H9 (cell line): ENCODE measurements at regions not wholly inside any gene's neighbourhood (a gene's known extent, or its start where the extent isn't known, plus 50 kb on each side); places are given as distances from the start of the nearest gene placed in this dataset.

Experiments
- DNase-seq: peaks from one replicate; pipeline ENCODE4 v3.0.0-alpha.2; 2017
- H2AFZ ChIP-seq: one replicate; pipeline ENCODE4 v1.6.1; 2013; ENCODE audit warnings: mild to moderate bottlenecking, low read length, control low read depth, moderate library complexity
- H2AK5ac ChIP-seq: 2 replicates; pipeline ENCODE4 v1.6.1; 2013; ENCODE audit warnings: low read length, control low read depth, mixed read lengths; ENCODE audit not compliant: insufficient read length
- H2BK120ac ChIP-seq: one replicate; pipeline ENCODE4 v1.6.1; 2013; ENCODE audit warnings: low read depth, mild to moderate bottlenecking, low read length, control low read depth, inconsistent platforms; ENCODE audit not compliant: poor library complexity, severe bottlenecking
- H2BK12ac ChIP-seq: 2 replicates; pipeline ENCODE4 v1.6.1; 2013; ENCODE audit warnings: low read length, control low read depth, mixed read lengths, low read depth; ENCODE audit not compliant: insufficient read length
- H2BK15ac ChIP-seq: 2 replicates; pipeline ENCODE4 v1.6.1; 2013; ENCODE audit warnings: low read depth, low read length, control low read depth
- H2BK20ac ChIP-seq: one replicate; pipeline ENCODE4 v1.6.1; 2013; ENCODE audit warnings: low read depth, mild to moderate bottlenecking, low read length, control low read depth, inconsistent platforms; ENCODE audit not compliant: poor library complexity, severe bottlenecking
- H2BK5ac ChIP-seq: 2 replicates; pipeline ENCODE4 v1.6.1; 2013; ENCODE audit warnings: low read length, control low read depth, mixed read lengths; ENCODE audit not compliant: insufficient read length
- H3K14ac ChIP-seq: 2 replicates; pipeline ENCODE4 v1.6.1; 2013; ENCODE audit warnings: low read length, control low read depth; ENCODE audit not compliant: insufficient read depth
- H3K18ac ChIP-seq: 2 replicates; pipeline ENCODE4 v1.6.1; 2013; ENCODE audit warnings: low read depth, mild to moderate bottlenecking, mixed read lengths, low read length, control low read depth; ENCODE audit not compliant: insufficient read length
- H3K23ac ChIP-seq: 2 replicates; pipeline ENCODE4 v1.6.1; 2013; ENCODE audit warnings: low read length, control low read depth, mixed read lengths, low read depth; ENCODE audit not compliant: insufficient read length
- H3K23me2 ChIP-seq: 2 replicates; pipeline ENCODE4 v1.6.1; 2013; ENCODE audit warnings: low read depth, mild to moderate bottlenecking, mixed read lengths, low read length, control low read depth; ENCODE audit not compliant: insufficient read length, poor library complexity, severe bottlenecking
- H3K27ac ChIP-seq: 2 replicates; pipeline ENCODE4 v1.5.1; 2013; ENCODE audit warnings: low read length, control low read depth, mixed read lengths, low read depth; ENCODE audit not compliant: insufficient read length
- H3K27me3 ChIP-seq: 2 replicates; pipeline ENCODE4 v1.6.1; 2013; ENCODE audit warnings: low read length, control low read depth, inconsistent platforms; ENCODE audit not compliant: insufficient read depth
- H3K4ac ChIP-seq: 2 replicates; pipeline ENCODE4 v1.6.1; 2013; ENCODE audit warnings: low read depth, mild to moderate bottlenecking, control low read depth, inconsistent platforms, low read length, moderate library complexity
- H3K4me1 ChIP-seq: 2 replicates; pipeline ENCODE4 v1.6.1; 2013; ENCODE audit warnings: low read length, control low read depth, inconsistent platforms; ENCODE audit not compliant: insufficient read depth
- H3K4me2 ChIP-seq: 2 replicates; pipeline ENCODE4 v1.6.1; 2013; ENCODE audit warnings: low read length, control low read depth, mixed read lengths; ENCODE audit not compliant: insufficient read length, insufficient read depth
- H3K56ac ChIP-seq: 2 replicates; pipeline ENCODE4 v1.6.1; 2013; ENCODE audit warnings: low read depth, mild to moderate bottlenecking, mixed read lengths, low read length, control low read depth; ENCODE audit not compliant: insufficient read length
- H3K79me1 ChIP-seq: 2 replicates; pipeline ENCODE4 v1.6.1; 2013; ENCODE audit warnings: low read depth, mild to moderate bottlenecking, moderate library complexity, low read length, control low read depth, inconsistent platforms; ENCODE audit not compliant: insufficient read depth, poor library complexity, severe bottlenecking
- H3K79me2 ChIP-seq: 2 replicates; pipeline ENCODE4 v1.6.1; 2013; ENCODE audit warnings: low read length, control low read depth, inconsistent platforms; ENCODE audit not compliant: insufficient read depth
- H3K9ac ChIP-seq: 2 replicates; pipeline ENCODE4 v1.6.1; 2013; ENCODE audit warnings: low read length, control low read depth, mixed read lengths; ENCODE audit not compliant: insufficient read length; ENCODE audit errors: extremely low read depth
- H3K9me3 ChIP-seq: one replicate; pipeline ENCODE4 v1.6.1; 2013; ENCODE audit warnings: low read depth, low read length, inconsistent platforms; ENCODE audit not compliant: control insufficient read depth
- H3T11ph ChIP-seq: one replicate; pipeline ENCODE4 v1.6.1; 2013; ENCODE audit warnings: mild to moderate bottlenecking, low read length, control low read depth, inconsistent platforms
- H4K20me1 ChIP-seq: one replicate; pipeline ENCODE4 v1.6.1; 2013; ENCODE audit not compliant: control insufficient read depth, insufficient read length, insufficient read depth
- H4K5ac ChIP-seq: 2 replicates; pipeline ENCODE4 v1.6.1; 2013; ENCODE audit warnings: low read depth, mild to moderate bottlenecking, mixed read lengths, low read length, control low read depth; ENCODE audit not compliant: insufficient read length
- H4K8ac ChIP-seq: replicated peaks from 2 replicates; pipeline ENCODE4 v1.6.1; 2013; ENCODE audit warnings: low read length, control low read depth, mixed read lengths, low read depth; ENCODE audit not compliant: insufficient read length
- H4K91ac ChIP-seq: 2 replicates; pipeline ENCODE4 v1.6.1; 2013; ENCODE audit warnings: low read depth, mild to moderate bottlenecking, moderate library complexity, mixed read lengths, low read length, control low read depth; ENCODE audit not compliant: insufficient read length
- H3K27ac Mint-ChIP-seq, 3 experiments: 2 replicates in 2 of 3; 3 replicates in 1 of 3; pipeline ENCODE4 v1.8.0; 2020 to 2021; ENCODE audit warnings: mixed read lengths in 3 of 3, mild to moderate bottlenecking in 1 of 3, moderate library complexity in 1 of 3
- H3K27me3 Mint-ChIP-seq: 2 replicates; pipeline ENCODE4 v1.8.0; 2021; ENCODE audit warnings: low read depth, mild to moderate bottlenecking, moderate library complexity, mixed read lengths
- H3K36me3 Mint-ChIP-seq, 3 experiments: 2 replicates in 2 of 3; 3 replicates in 1 of 3; pipeline ENCODE4 v1.8.0; 2020 to 2021; ENCODE audit warnings: low read depth in 3 of 3, mixed read lengths in 3 of 3; ENCODE audit not compliant: insufficient read depth in 1 of 3
- H3K4me1 Mint-ChIP-seq, 2 experiments: 2 replicates each; pipeline ENCODE4 v1.8.0; 2020; ENCODE audit warnings: mixed read lengths in 2 of 2
- H3K4me3 Mint-ChIP-seq, 2 experiments: 2 replicates in 1 of 2; 3 replicates in 1 of 2; pipeline ENCODE4 v1.8.0; 2020 to 2021; ENCODE audit warnings: mild to moderate bottlenecking in 2 of 2, mixed read lengths in 2 of 2, moderate library complexity in 1 of 2
- H3K9me3 Mint-ChIP-seq, 2 experiments: 2 replicates in 1 of 2; 3 replicates in 1 of 2; pipeline ENCODE4 v1.8.0; 2020; ENCODE audit warnings: mild to moderate bottlenecking in 2 of 2, mixed read lengths in 2 of 2, moderate library complexity in 1 of 2
- WGBS: extraction: QIAGEN DNeasy Blood & Tissue Kit; methylation state at CpG from one replicate; pipeline ENCODE4 v1.1.7; 2013; ENCODE audit warnings: missing lambda C conversion rate, low lambda C conversion rate, mixed read lengths; ENCODE audit not compliant: insufficient read length; ENCODE audit errors: extremely low coverage; 5-methylcytosine and 5-hydroxymethylcytosine counted together
- TF ChIP-seq, protein P1 (sequence below): fragments of 200-600 bp; sonication (generic); conservative IDR thresholded peaks from 3 replicates; pipeline ENCODE4 v1.8.0; 2021; ENCODE audit warnings: antibody characterized with exemption, mild to moderate bottlenecking

DNA sequence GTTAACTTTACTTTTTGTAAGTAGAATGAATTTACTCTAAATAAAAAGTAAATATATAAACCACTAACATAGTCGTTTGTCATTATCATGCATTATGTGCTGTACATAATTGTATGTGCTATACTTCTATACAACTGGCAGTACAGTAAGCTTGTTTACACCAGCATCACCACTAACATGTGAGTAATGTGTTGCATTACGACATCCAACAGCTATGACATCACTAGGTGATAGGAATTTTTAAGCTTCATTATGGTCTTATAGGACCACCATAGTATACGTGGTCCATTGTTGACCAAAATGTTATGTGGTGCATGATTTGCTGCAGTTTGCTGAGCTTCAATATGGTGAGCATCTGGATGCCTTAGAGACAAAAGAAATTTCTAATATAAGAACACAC lies 819.1 kb upstream of the GRAMD2B start:
- Histone ChIP-seq H4K8ac (no peak overlapping the region), H2AFZ (no peak overlapping the region), H3K14ac (no peak overlapping the region), H3K18ac (no peak overlapping the region), H2BK12ac (no peak overlapping the region), H3K4me2 (no peak overlapping the region), H3K79me1 (no peaks in the 10 kb centered on the region), H3K56ac (no peak overlapping the region), H3K9ac (no peak overlapping the region), H3K9me3 (no peaks in the 10 kb centered on the region), H2BK5ac (no peak overlapping the region), H4K20me1 (no peaks in the 10 kb centered on the region), H4K91ac (no peak overlapping the region), H2BK120ac (no peak overlapping the region), H2BK20ac (no peak overlapping the region), H2AK5ac (no peak overlapping the region), H3K27ac (no peak overlapping the region), H3T11ph (no peak overlapping the region), H3K23ac (no peak overlapping the region), H3K4ac (no peak overlapping the region), H4K5ac (no peak overlapping the region), H2BK15ac (no peak overlapping the region), H3K27me3 (no peaks in the 10 kb centered on the region), H3K79me2 (no peaks in the 10 kb centered on the region), H3K23me2 (no peaks in the 10 kb centered on the region), H3K4me1 (peaks cover 2% of the 10 kb centered on the region; the same call in 1 of the 2 replicates)
- no peak for DNase-seq
- Mint-ChIP-seq H3K9me3 (peaks cover 2 to 8% of the 10 kb centered on the region in 2 experiments; a peak in 3 of 5 replicates), H3K36me3 (peaks cover 0 to 7% (median 0%) of the 10 kb centered on the region in 3 experiments; a peak in 1 of 7 replicates), H3K27ac (no peak overlapping the region), H3K27me3 (no peaks in the 10 kb centered on the region), H3K4me3 (no peak overlapping the region), H3K4me1 (peaks cover 2 to 3% of the 10 kb centered on the region in 2 experiments; a peak in 3 of 4 replicates)
- WGBS = no CpG with 5 or more reads among the region's 3 CpGs
- TF ChIP-seq, protein P1, sequence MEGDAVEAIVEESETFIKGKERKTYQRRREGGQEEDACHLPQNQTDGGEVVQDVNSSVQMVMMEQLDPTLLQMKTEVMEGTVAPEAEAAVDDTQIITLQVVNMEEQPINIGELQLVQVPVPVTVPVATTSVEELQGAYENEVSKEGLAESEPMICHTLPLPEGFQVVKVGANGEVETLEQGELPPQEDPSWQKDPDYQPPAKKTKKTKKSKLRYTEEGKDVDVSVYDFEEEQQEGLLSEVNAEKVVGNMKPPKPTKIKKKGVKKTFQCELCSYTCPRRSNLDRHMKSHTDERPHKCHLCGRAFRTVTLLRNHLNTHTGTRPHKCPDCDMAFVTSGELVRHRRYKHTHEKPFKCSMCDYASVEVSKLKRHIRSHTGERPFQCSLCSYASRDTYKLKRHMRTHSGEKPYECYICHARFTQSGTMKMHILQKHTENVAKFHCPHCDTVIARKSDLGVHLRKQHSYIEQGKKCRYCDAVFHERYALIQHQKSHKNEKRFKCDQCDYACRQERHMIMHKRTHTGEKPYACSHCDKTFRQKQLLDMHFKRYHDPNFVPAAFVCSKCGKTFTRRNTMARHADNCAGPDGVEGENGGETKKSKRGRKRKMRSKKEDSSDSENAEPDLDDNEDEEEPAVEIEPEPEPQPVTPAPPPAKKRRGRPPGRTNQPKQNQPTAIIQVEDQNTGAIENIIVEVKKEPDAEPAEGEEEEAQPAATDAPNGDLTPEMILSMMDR = no peak
